PFSK-1 (cell line): ENCODE measurements at regions not wholly inside any gene's neighbourhood (a gene's known extent, or its start where the extent isn't known, plus 50 kb on each side); places are given as distances from the start of the nearest gene placed in this dataset.

Experiments used
- FOXP2 ChIP-seq: optimal IDR thresholded peaks from 2 replicates; pipeline ENCODE3; 2011; ENCODE audit warnings: borderline replicate concordance, control low read depth, inconsistent platforms; ENCODE audit not compliant: insufficient read depth; ENCODE audit errors: extremely low read length, extremely low read depth
- POLR2AphosphoS5 ChIP-seq: IDR thresholded peaks from 2 replicates; pipeline ENCODE4 v1.6.1; 2012; ENCODE audit warnings: low read depth, mild to moderate bottlenecking, control low read depth, low read length, moderate library complexity
- REST ChIP-seq, 2 experiments: IDR thresholded peaks; 2 replicates each; pipeline versions ENCODE4 v1.6.1 to v1.8.0; 2011 to 2012; ENCODE audit warnings: low read depth in 2 of 2, low read length in 2 of 2, control low read depth in 1 of 2, inconsistent platforms in 1 of 2, mild to moderate bottlenecking in 1 of 2, moderate library complexity in 1 of 2; ENCODE audit not compliant: insufficient read depth in 1 of 2
- SIN3A ChIP-seq: IDR thresholded peaks from 2 replicates; pipeline ENCODE4 v1.6.1; 2012; ENCODE audit warnings: mild to moderate bottlenecking, low read length, moderate library complexity, borderline replicate concordance; ENCODE audit not compliant: insufficient read depth

- no peak for TF ChIP-seq POLR2AphosphoS5
- TF ChIP-seq REST (IDR thresholded peaks at IDR 0.05; ENCODE audit: insufficient read depth in 1 of 2, low read depth in 2 of 2, low read length in 2 of 2), result no peak
- TF ChIP-seq SIN3A, result no peak
- TF ChIP-seq FOXP2, result no peak
Observed at GRCh38 chr9:30935730-30936129, 1448.7 kb upstream of the ACO1 start.
